Calu3 (cell line): ENCODE measurements at regions not wholly inside any gene's neighbourhood (a gene's known extent, or its start where the extent isn't known, plus 50 kb on each side); places are given as distances from the start of the nearest gene placed in this dataset.

Experiments
- BruUV-seq: library from RNA; stranded (reverse); fragments of 400-500 nt; replicated peaks from 2 replicates; lab custom pipeline; 2021; lab: Mats Ljungman, UMichigan
- CTCF ChIA-PET: fragments of 300-600 bp; sonication (Branson Sonifier 250); formaldehyde crosslinking; loops from one replicate; lab custom pipeline; 2022; ENCODE audit warnings: antibody characterized with exemption; lab: Charles Lee
- DNase-seq: peaks from one replicate; pipeline ENCODE4 v3.0.0; 2022
- H3K27ac Mint-ChIP-seq: one replicate; pipeline ENCODE4 v1.8.0; 2022; ENCODE audit warnings: mixed read lengths; ENCODE audit not compliant: unreplicated experiment
- H3K27me3 Mint-ChIP-seq: one replicate; pipeline ENCODE4 v1.8.0; 2022; ENCODE audit warnings: mixed read lengths; ENCODE audit not compliant: unreplicated experiment
- H3K36me3 Mint-ChIP-seq: one replicate; pipeline ENCODE4 v1.8.0; 2022; ENCODE audit warnings: mild to moderate bottlenecking, moderate library complexity, mixed read lengths; ENCODE audit not compliant: insufficient read depth, unreplicated experiment
- H3K4me1 Mint-ChIP-seq: one replicate; pipeline ENCODE4 v1.8.0; 2022; ENCODE audit warnings: mild to moderate bottlenecking, low read depth, mixed read lengths; ENCODE audit not compliant: unreplicated experiment
- H3K4me3 Mint-ChIP-seq: one replicate; pipeline ENCODE4 v1.8.0; 2022; ENCODE audit warnings: mild to moderate bottlenecking, low read depth, moderate library complexity, mixed read lengths; ENCODE audit not compliant: unreplicated experiment
- H3K9me3 Mint-ChIP-seq: one replicate; pipeline ENCODE4 v1.8.0; 2022; ENCODE audit warnings: low read depth, mixed read lengths; ENCODE audit not compliant: unreplicated experiment
- CTCF ChIP-seq: fragments of 200-600 bp; IDR thresholded peaks from one replicate; pipeline ENCODE4 v1.8.0; 2022; ENCODE audit warnings: antibody characterized with exemption; ENCODE audit not compliant: unreplicated experiment
- intact Hi-C: fragments of 100-400 bp; cut with micrococcal nuclease; formaldehyde crosslinking; loops from one replicate; pipeline ENCODE4 v1.10.0; 2022; ENCODE audit not compliant: unreplicated experiment

GRCh38 chr7:17589671-17590070 is 291.2 kb downstream of the AHR start:
- no peak for TF ChIP-seq CTCF
- BruUV-seq: no TSS peak
- intact Hi-C loops: no loop called here

GRCh38 chr7:17590221-17590620 is 291.8 kb downstream of the AHR start:
- no TSS peak for BruUV-seq
- DNase-seq: no peak
- peaks cover 12% of the 10 kb centered on the region for H3K4me1 Mint-ChIP-seq
- H3K36me3 Mint-ChIP-seq: no peaks in the 10 kb centered on the region
- no peaks in the 10 kb centered on the region for H3K27me3 Mint-ChIP-seq
- H3K27ac Mint-ChIP-seq: no peak overlapping the region
- H3K9me3 Mint-ChIP-seq: no peaks in the 10 kb centered on the region
- intact Hi-C loops: no loop called here
- H3K4me3 Mint-ChIP-seq: no peak overlapping the region
- TF ChIP-seq CTCF: no peak
- CTCF ChIA-PET: no interaction called here

More at GRCh38 chr7:17589671-17590070, 291.2 kb downstream of the AHR start:
- CTCF ChIA-PET: interaction anchor here (1.6 kb wide), 1 partner anchor 11 kb away, joined by 3 read pairs; no protein-coding TSS in a partner anchor
- DNase-seq: no peak
- H3K4me1 Mint-ChIP-seq: peaks cover 9% of the 10 kb centered on the region
- no peak overlapping the region for H3K4me3 Mint-ChIP-seq
- no peaks in the 10 kb centered on the region for H3K27me3 Mint-ChIP-seq
- H3K9me3 Mint-ChIP-seq: no peaks in the 10 kb centered on the region
- H3K36me3 Mint-ChIP-seq: no peaks in the 10 kb centered on the region
- no peak overlapping the region for H3K27ac Mint-ChIP-seq

GRCh38 chr7:17593819-17594419 is 295.5 kb downstream of the AHR start:
- BruUV-seq: no TSS peak
- Mint-ChIP-seq H3K4me3 (no peak overlapping the region), H3K27ac (no peak overlapping the region), H3K9me3 (no peaks in the 10 kb centered on the region), H3K4me1 (peaks cover 37% of the 10 kb centered on the region), H3K36me3 (no peaks in the 10 kb centered on the region), H3K27me3 (no peaks in the 10 kb centered on the region)
- no peak for DNase-seq
- TF ChIP-seq CTCF: no peak
- intact Hi-C loops: no loop called here
- CTCF ChIA-PET: no interaction called here

GRCh38 chr7:17595546-17595945 is 297.1 kb downstream of the AHR start:
- DNase-seq: no peak
- intact Hi-C loops: no loop called here
- Mint-ChIP-seq H3K9me3 (no peaks in the 10 kb centered on the region), H3K4me1 (peaks cover 47% of the 10 kb centered on the region), H3K4me3 (no peak overlapping the region), H3K27me3 (no peaks in the 10 kb centered on the region), H3K27ac (no peak overlapping the region), H3K36me3 (peaks cover 10% of the 10 kb centered on the region)
- BruUV-seq: no TSS peak
- no peak for TF ChIP-seq CTCF
- CTCF ChIA-PET: no interaction called here
